LNCAP (cell line): ENCODE measurements at regions not wholly inside any gene's neighbourhood (a gene's known extent, or its start where the extent isn't known, plus 50 kb on each side); places are given as distances from the start of the nearest gene placed in this dataset.

Experiments used
- TF ChIP-seq, protein P1 (sequence below): fragments of 450-650 bp; IDR thresholded peaks from 2 replicates; pipeline ENCODE4 v1.5.1; 2017; ENCODE audit warnings: mild to moderate bottlenecking

- TF ChIP-seq, protein P1, sequence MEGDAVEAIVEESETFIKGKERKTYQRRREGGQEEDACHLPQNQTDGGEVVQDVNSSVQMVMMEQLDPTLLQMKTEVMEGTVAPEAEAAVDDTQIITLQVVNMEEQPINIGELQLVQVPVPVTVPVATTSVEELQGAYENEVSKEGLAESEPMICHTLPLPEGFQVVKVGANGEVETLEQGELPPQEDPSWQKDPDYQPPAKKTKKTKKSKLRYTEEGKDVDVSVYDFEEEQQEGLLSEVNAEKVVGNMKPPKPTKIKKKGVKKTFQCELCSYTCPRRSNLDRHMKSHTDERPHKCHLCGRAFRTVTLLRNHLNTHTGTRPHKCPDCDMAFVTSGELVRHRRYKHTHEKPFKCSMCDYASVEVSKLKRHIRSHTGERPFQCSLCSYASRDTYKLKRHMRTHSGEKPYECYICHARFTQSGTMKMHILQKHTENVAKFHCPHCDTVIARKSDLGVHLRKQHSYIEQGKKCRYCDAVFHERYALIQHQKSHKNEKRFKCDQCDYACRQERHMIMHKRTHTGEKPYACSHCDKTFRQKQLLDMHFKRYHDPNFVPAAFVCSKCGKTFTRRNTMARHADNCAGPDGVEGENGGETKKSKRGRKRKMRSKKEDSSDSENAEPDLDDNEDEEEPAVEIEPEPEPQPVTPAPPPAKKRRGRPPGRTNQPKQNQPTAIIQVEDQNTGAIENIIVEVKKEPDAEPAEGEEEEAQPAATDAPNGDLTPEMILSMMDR = no peak
Measured at GRCh38 chr6:21420146-21420878, 173.2 kb upstream of the SOX4 start.

DNA sequence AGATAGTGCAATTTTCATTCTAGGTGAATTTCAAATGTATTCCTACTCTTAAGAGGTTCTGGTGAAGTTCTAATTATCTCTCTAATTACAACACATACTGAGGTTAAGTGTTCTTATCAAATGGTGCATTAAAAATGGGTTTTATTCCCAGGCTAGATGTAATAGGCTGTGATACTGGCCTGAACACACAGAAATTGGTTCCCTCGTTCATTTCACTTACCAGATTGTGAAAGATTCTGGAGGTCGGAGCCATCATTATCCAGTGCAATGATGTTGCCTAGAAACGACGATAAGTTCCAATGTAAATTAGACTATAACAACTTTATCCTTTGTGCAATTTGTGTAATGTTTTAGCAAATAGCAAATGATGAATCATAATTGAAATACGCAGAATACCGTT lies 172.6 kb upstream of the SOX4 start:
- TF ChIP-seq, protein P1 = no peak

- TF ChIP-seq, protein P1 = no peak
Measured at GRCh38 chr6:21423106-21423854, 170.3 kb upstream of the SOX4 start.

- TF ChIP-seq, protein P1 = no peak
Measured at GRCh38 chr6:21426841-21427490, 166.6 kb upstream of the SOX4 start.

DNA sequence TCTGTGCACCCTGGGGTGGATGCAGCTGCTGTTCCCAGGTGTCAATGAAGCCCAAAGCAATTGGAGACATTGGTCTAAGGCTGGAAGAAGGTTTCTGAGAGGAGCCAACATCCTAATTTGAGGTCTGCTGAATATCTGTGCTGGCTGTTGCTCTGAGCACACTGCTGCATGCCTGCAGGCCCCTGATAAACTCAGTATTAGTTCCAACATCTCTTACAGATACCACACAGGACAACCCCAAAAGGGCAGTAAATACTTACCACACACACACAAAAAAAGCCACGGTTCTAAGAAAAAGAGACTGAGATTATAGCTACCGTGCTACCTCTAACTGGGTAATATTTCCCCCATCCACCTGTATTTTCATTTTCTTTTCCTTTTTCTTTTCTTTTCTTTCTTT lies 164.3 kb upstream of the SOX4 start:
- TF ChIP-seq, protein P1 = no peak

DNA sequence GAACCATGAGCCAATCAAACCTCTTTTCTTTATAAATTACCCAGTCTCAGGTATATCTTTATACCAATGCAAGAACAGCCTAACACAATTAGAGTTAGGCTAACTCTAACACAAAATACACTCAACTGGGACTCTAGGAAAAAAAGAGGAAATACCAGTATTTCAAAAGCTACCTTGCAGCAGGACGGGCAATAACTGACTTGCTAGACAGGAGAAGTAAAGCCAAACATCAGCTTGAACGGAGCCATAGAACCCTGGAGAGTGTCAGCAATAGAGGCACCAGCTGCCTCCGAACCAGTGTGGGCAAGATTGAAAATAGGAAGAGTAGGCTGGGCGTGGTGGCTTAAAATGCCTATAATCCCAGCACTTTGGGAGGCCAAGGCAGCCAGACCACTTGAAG lies 162.0 kb upstream of the SOX4 start:
- TF ChIP-seq, protein P1 = no peak

GRCh38 chr6:21436625-21437024 lies 156.9 kb upstream of the SOX4 start:
- TF ChIP-seq, protein P1 = no peak
